H9 (cell line): ENCODE measurements at regions not wholly inside any gene's neighbourhood (a gene's known extent, or its start where the extent isn't known, plus 50 kb on each side); places are given as distances from the start of the nearest gene placed in this dataset.

ENCODE experiments used
- DNase-seq: peaks from one replicate; pipeline ENCODE4 v3.0.0-alpha.2; 2017
- H2AFZ ChIP-seq: one replicate; pipeline ENCODE4 v1.6.1; 2013; ENCODE audit warnings: mild to moderate bottlenecking, low read length, control low read depth, moderate library complexity
- H2AK5ac ChIP-seq: 2 replicates; pipeline ENCODE4 v1.6.1; 2013; ENCODE audit warnings: low read length, control low read depth, mixed read lengths; ENCODE audit not compliant: insufficient read length
- H2BK120ac ChIP-seq: one replicate; pipeline ENCODE4 v1.6.1; 2013; ENCODE audit warnings: low read depth, mild to moderate bottlenecking, low read length, control low read depth, inconsistent platforms; ENCODE audit not compliant: poor library complexity, severe bottlenecking
- H2BK12ac ChIP-seq: 2 replicates; pipeline ENCODE4 v1.6.1; 2013; ENCODE audit warnings: low read length, control low read depth, mixed read lengths, low read depth; ENCODE audit not compliant: insufficient read length
- H2BK15ac ChIP-seq: 2 replicates; pipeline ENCODE4 v1.6.1; 2013; ENCODE audit warnings: low read depth, low read length, control low read depth
- H2BK20ac ChIP-seq: one replicate; pipeline ENCODE4 v1.6.1; 2013; ENCODE audit warnings: low read depth, mild to moderate bottlenecking, low read length, control low read depth, inconsistent platforms; ENCODE audit not compliant: poor library complexity, severe bottlenecking
- H2BK5ac ChIP-seq: 2 replicates; pipeline ENCODE4 v1.6.1; 2013; ENCODE audit warnings: low read length, control low read depth, mixed read lengths; ENCODE audit not compliant: insufficient read length
- H3K14ac ChIP-seq: 2 replicates; pipeline ENCODE4 v1.6.1; 2013; ENCODE audit warnings: low read length, control low read depth; ENCODE audit not compliant: insufficient read depth
- H3K18ac ChIP-seq: 2 replicates; pipeline ENCODE4 v1.6.1; 2013; ENCODE audit warnings: low read depth, mild to moderate bottlenecking, mixed read lengths, low read length, control low read depth; ENCODE audit not compliant: insufficient read length
- H3K23ac ChIP-seq: 2 replicates; pipeline ENCODE4 v1.6.1; 2013; ENCODE audit warnings: low read length, control low read depth, mixed read lengths, low read depth; ENCODE audit not compliant: insufficient read length
- H3K23me2 ChIP-seq: 2 replicates; pipeline ENCODE4 v1.6.1; 2013; ENCODE audit warnings: low read depth, mild to moderate bottlenecking, mixed read lengths, low read length, control low read depth; ENCODE audit not compliant: insufficient read length, poor library complexity, severe bottlenecking
- H3K27ac ChIP-seq: 2 replicates; pipeline ENCODE4 v1.5.1; 2013; ENCODE audit warnings: low read length, control low read depth, mixed read lengths, low read depth; ENCODE audit not compliant: insufficient read length
- H3K27me3 ChIP-seq: 2 replicates; pipeline ENCODE4 v1.6.1; 2013; ENCODE audit warnings: low read length, control low read depth, inconsistent platforms; ENCODE audit not compliant: insufficient read depth
- H3K4ac ChIP-seq: 2 replicates; pipeline ENCODE4 v1.6.1; 2013; ENCODE audit warnings: low read depth, mild to moderate bottlenecking, control low read depth, inconsistent platforms, low read length, moderate library complexity
- H3K4me1 ChIP-seq: 2 replicates; pipeline ENCODE4 v1.6.1; 2013; ENCODE audit warnings: low read length, control low read depth, inconsistent platforms; ENCODE audit not compliant: insufficient read depth
- H3K4me2 ChIP-seq: 2 replicates; pipeline ENCODE4 v1.6.1; 2013; ENCODE audit warnings: low read length, control low read depth, mixed read lengths; ENCODE audit not compliant: insufficient read length, insufficient read depth
- H3K56ac ChIP-seq: 2 replicates; pipeline ENCODE4 v1.6.1; 2013; ENCODE audit warnings: low read depth, mild to moderate bottlenecking, mixed read lengths, low read length, control low read depth; ENCODE audit not compliant: insufficient read length
- H3K79me1 ChIP-seq: 2 replicates; pipeline ENCODE4 v1.6.1; 2013; ENCODE audit warnings: low read depth, mild to moderate bottlenecking, moderate library complexity, low read length, control low read depth, inconsistent platforms; ENCODE audit not compliant: insufficient read depth, poor library complexity, severe bottlenecking
- H3K79me2 ChIP-seq: 2 replicates; pipeline ENCODE4 v1.6.1; 2013; ENCODE audit warnings: low read length, control low read depth, inconsistent platforms; ENCODE audit not compliant: insufficient read depth
- H3K9ac ChIP-seq: 2 replicates; pipeline ENCODE4 v1.6.1; 2013; ENCODE audit warnings: low read length, control low read depth, mixed read lengths; ENCODE audit not compliant: insufficient read length; ENCODE audit errors: extremely low read depth
- H3K9me3 ChIP-seq: one replicate; pipeline ENCODE4 v1.6.1; 2013; ENCODE audit warnings: low read depth, low read length, inconsistent platforms; ENCODE audit not compliant: control insufficient read depth
- H3T11ph ChIP-seq: one replicate; pipeline ENCODE4 v1.6.1; 2013; ENCODE audit warnings: mild to moderate bottlenecking, low read length, control low read depth, inconsistent platforms
- H4K20me1 ChIP-seq: one replicate; pipeline ENCODE4 v1.6.1; 2013; ENCODE audit not compliant: control insufficient read depth, insufficient read length, insufficient read depth
- H4K5ac ChIP-seq: 2 replicates; pipeline ENCODE4 v1.6.1; 2013; ENCODE audit warnings: low read depth, mild to moderate bottlenecking, mixed read lengths, low read length, control low read depth; ENCODE audit not compliant: insufficient read length
- H4K8ac ChIP-seq: replicated peaks from 2 replicates; pipeline ENCODE4 v1.6.1; 2013; ENCODE audit warnings: low read length, control low read depth, mixed read lengths, low read depth; ENCODE audit not compliant: insufficient read length
- H4K91ac ChIP-seq: 2 replicates; pipeline ENCODE4 v1.6.1; 2013; ENCODE audit warnings: low read depth, mild to moderate bottlenecking, moderate library complexity, mixed read lengths, low read length, control low read depth; ENCODE audit not compliant: insufficient read length
- H3K27ac Mint-ChIP-seq, 3 experiments: 2 replicates in 2 of 3; 3 replicates in 1 of 3; pipeline ENCODE4 v1.8.0; 2020 to 2021; ENCODE audit warnings: mixed read lengths in 3 of 3, mild to moderate bottlenecking in 1 of 3, moderate library complexity in 1 of 3
- H3K27me3 Mint-ChIP-seq: 2 replicates; pipeline ENCODE4 v1.8.0; 2021; ENCODE audit warnings: low read depth, mild to moderate bottlenecking, moderate library complexity, mixed read lengths
- H3K36me3 Mint-ChIP-seq, 3 experiments: 2 replicates in 2 of 3; 3 replicates in 1 of 3; pipeline ENCODE4 v1.8.0; 2020 to 2021; ENCODE audit warnings: low read depth in 3 of 3, mixed read lengths in 3 of 3; ENCODE audit not compliant: insufficient read depth in 1 of 3
- H3K4me1 Mint-ChIP-seq, 2 experiments: 2 replicates each; pipeline ENCODE4 v1.8.0; 2020; ENCODE audit warnings: mixed read lengths in 2 of 2
- H3K4me3 Mint-ChIP-seq, 2 experiments: 2 replicates in 1 of 2; 3 replicates in 1 of 2; pipeline ENCODE4 v1.8.0; 2020 to 2021; ENCODE audit warnings: mild to moderate bottlenecking in 2 of 2, mixed read lengths in 2 of 2, moderate library complexity in 1 of 2
- H3K9me3 Mint-ChIP-seq, 2 experiments: 2 replicates in 1 of 2; 3 replicates in 1 of 2; pipeline ENCODE4 v1.8.0; 2020; ENCODE audit warnings: mild to moderate bottlenecking in 2 of 2, mixed read lengths in 2 of 2, moderate library complexity in 1 of 2
- CTCF ChIP-seq: fragments of 200-600 bp; sonication (generic); conservative IDR thresholded peaks from 3 replicates; pipeline ENCODE4 v1.8.0; 2021; ENCODE audit warnings: antibody characterized with exemption, mild to moderate bottlenecking
- WGBS: extraction: QIAGEN DNeasy Blood & Tissue Kit; methylation state at CpG from one replicate; pipeline ENCODE4 v1.1.7; 2013; ENCODE audit warnings: missing lambda C conversion rate, low lambda C conversion rate, mixed read lengths; ENCODE audit not compliant: insufficient read length; ENCODE audit errors: extremely low coverage; 5-methylcytosine and 5-hydroxymethylcytosine counted together

DNA sequence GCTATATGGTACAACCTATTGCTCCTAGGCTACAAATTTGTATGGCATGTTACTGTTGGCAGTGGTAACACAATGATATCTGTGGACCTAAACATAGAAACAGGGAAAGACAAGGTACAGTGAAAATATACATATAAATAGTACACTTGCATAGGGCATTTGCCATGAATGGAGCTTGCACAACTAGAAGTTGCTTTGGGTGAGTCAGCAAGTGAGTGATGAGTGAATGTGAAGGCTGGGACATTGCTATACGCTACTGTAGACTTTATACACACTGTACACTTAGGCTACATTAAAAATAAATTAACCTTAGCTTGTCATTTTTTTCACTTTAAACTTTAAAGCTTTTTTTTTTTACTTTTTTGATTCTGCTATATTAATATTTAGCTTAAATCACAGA is 500.0 kb upstream of the SETBP1 start:
- Mint-ChIP-seq H3K27ac (no peak overlapping the region), H3K4me1 (peaks cover 3% of the 10 kb centered on the region in 2 experiments; a peak in 1 of 4 replicates), H3K27me3 (no peaks in the 10 kb centered on the region), H3K36me3 (no peaks in the 10 kb centered on the region), H3K4me3 (no peak overlapping the region), H3K9me3 (no peaks in the 10 kb centered on the region)
- Histone ChIP-seq H3K4me2 (no peak overlapping the region), H3T11ph (no peak overlapping the region), H4K91ac (no peak overlapping the region), H3K9me3 (no peaks in the 10 kb centered on the region), H3K27me3 (no peaks in the 10 kb centered on the region), H3K79me1 (no peaks in the 10 kb centered on the region), H3K23me2 (no peaks in the 10 kb centered on the region), H2BK120ac (no peak overlapping the region), H3K23ac (no peak overlapping the region), H3K27ac (no peak overlapping the region), H2AFZ (no peak overlapping the region), H2BK20ac (no peak overlapping the region), H3K14ac (no peak overlapping the region), H2AK5ac (no peak overlapping the region), H3K4me1 (no peaks in the 10 kb centered on the region), H3K4ac (no peak overlapping the region), H2BK15ac (no peak overlapping the region), H3K56ac (no peak overlapping the region), H4K20me1 (no peaks in the 10 kb centered on the region), H4K5ac (no peak overlapping the region), H4K8ac (no peak overlapping the region), H3K79me2 (no peaks in the 10 kb centered on the region), H3K18ac (no peak overlapping the region), H3K9ac (no peak overlapping the region), H2BK5ac (no peak overlapping the region), H2BK12ac (no peak overlapping the region)
- TF ChIP-seq CTCF = no peak
- WGBS = no CpG with 5 or more reads among the region's 1 CpG
- DNase-seq = no peak
